GM13976 (cell line): ENCODE measurements at regions not wholly inside any gene's neighbourhood (a gene's known extent, or its start where the extent isn't known, plus 50 kb on each side); places are given as distances from the start of the nearest gene placed in this dataset.
A peak's percentile ranks its signal among the peaks of the same experiment; 100 is the strongest.

Experiments used
- DNase-seq: peaks from one replicate; pipeline ENCODE4 v3.0.0; 2012; ENCODE audit warnings: low spot score
- CTCF ChIP-seq: IDR thresholded peaks from 2 replicates; pipeline ENCODE4 v1.5.1; 2012; ENCODE audit warnings: borderline replicate concordance, mild to moderate bottlenecking; ENCODE audit not compliant: insufficient read depth; ENCODE audit errors: extremely low read depth, missing control alignments, control extremely low read depth
- in situ Hi-C: fragments of 300-500 bp; cut with MboI; formaldehyde crosslinking; loops from one replicate; pipeline ENCODE4 v1.12.0; 2022; ENCODE audit warnings: low sequenced_read_pairs, mixed read lengths, inconsistent platforms; ENCODE audit not compliant: unreplicated experiment

- no peak for DNase-seq
- no peak for TF ChIP-seq CTCF
- in situ Hi-C loops, result no loop called here
Observed at GRCh38 chr11:15500643-15501042, 385.9 kb downstream of the INSC start.

- in situ Hi-C loops, result no loop called here
- TF ChIP-seq CTCF, result no peak
- no peak for DNase-seq
Observed at GRCh38 chr11:15501566-15501965, 386.8 kb downstream of the INSC start.

GRCh38 chr11:15505155-15505554, 390.4 kb downstream of the INSC start:
- in situ Hi-C loops, result no loop called here
- no peak for TF ChIP-seq CTCF
- no peak for DNase-seq

GRCh38 chr11:15507592-15507991, 392.9 kb downstream of the INSC start:
- no peak for TF ChIP-seq CTCF
- in situ Hi-C loops, result no loop called here
- no peak for DNase-seq

- in situ Hi-C loops, result no loop called here
- TF ChIP-seq CTCF, result no peak
- DNase-seq, result no peak
Observed at GRCh38 chr11:15509082-15509481, 394.4 kb downstream of the INSC start.

GRCh38 chr11:15519124-15519791, 404.5 kb downstream of the INSC start:
- in situ Hi-C loops, result no loop called here
- no peak for TF ChIP-seq CTCF
- DNase-seq, result peak; percentile 25
